GM12891 (cell line): ENCODE measurements at regions not wholly inside any gene's neighbourhood (a gene's known extent, or its start where the extent isn't known, plus 50 kb on each side); places are given as distances from the start of the nearest gene placed in this dataset.

Experiments
- POLR2A ChIP-seq: IDR thresholded peaks from 2 replicates; pipeline ENCODE4 v1.6.1; 2011; ENCODE audit warnings: low read depth, low read length, control low read depth
- POLR2AphosphoS5 ChIP-seq: IDR thresholded peaks from 2 replicates; pipeline ENCODE4 v1.6.1; 2011; ENCODE audit warnings: low read depth, low read length, control low read depth
- TAF1 ChIP-seq: IDR thresholded peaks from 2 replicates; pipeline ENCODE4 v1.6.1; 2011; ENCODE audit warnings: low read depth, low read length, control low read depth

DNA sequence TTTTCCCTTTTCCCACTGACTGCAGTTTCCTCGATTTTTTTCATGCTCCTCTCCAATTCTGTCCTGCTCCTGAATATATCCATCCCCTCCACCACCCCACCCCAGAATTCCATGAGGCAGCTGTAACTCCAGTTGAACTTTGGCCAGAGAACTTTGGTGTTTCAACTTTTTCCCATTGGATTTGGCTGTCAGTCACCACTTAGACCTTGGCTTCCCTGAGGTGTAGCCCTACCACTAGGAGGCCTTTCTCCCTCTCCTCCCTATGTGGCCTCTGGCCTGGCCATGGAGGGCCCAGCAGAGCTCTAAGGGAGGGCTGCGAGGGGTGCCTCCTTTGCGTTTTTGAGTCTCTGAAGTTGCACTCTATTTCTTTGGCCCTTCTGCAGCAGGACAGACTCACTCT, 261.3 kb downstream of the PIK3R1 start:
- TF ChIP-seq POLR2A: no peak
- no peak for TF ChIP-seq POLR2AphosphoS5
- no peak for TF ChIP-seq TAF1
